PC-9 (cell line): ENCODE measurements at regions not wholly inside any gene's neighbourhood (a gene's known extent, or its start where the extent isn't known, plus 50 kb on each side); places are given as distances from the start of the nearest gene placed in this dataset.

Experiments used
- BruUV-seq: library from RNA; stranded (reverse); fragments of 400-500 nt; replicated peaks from 2 replicates; lab custom pipeline; 2021; lab: Mats Ljungman, UMichigan
- CTCF ChIA-PET: fragments of 300-600 bp; sonication (Branson Sonifier 250); formaldehyde crosslinking; loops from one replicate; lab custom pipeline; 2022; ENCODE audit warnings: antibody characterized with exemption; lab: Charles Lee
- POLR2A ChIA-PET: fragments of 300-600 bp; sonication (Branson Sonifier 250); formaldehyde crosslinking; loops from one replicate; lab custom pipeline; 2022; ENCODE audit warnings: antibody characterized with exemption; ENCODE audit not compliant: unreplicated experiment; lab: Charles Lee
- DNase-seq, 2 experiments: peaks; one replicate each; pipeline versions ENCODE4 v3.0.0 to v3.0.0-alpha.2; 2015 to 2022; ENCODE audit warnings: mixed read lengths in 1 of 2
- H2AFZ ChIP-seq: fragments of 200-600 bp; sonication (generic); 2 replicates; pipeline ENCODE4 v1.8.1; 2017; ENCODE audit warnings: antibody characterized with exemption
- H3F3A ChIP-seq: fragments of 200-600 bp; sonication (generic); 2 replicates; pipeline ENCODE4 v1.8.1; 2017; ENCODE audit warnings: antibody characterized with exemption, mild to moderate bottlenecking, low read depth; ENCODE audit not compliant: insufficient read depth
- H3K27ac ChIP-seq: fragments of 200-600 bp; sonication (generic); 2 replicates; pipeline ENCODE4 v1.6.1; 2016; ENCODE audit warnings: mixed run types
- H3K27me3 ChIP-seq: fragments of 200-600 bp; sonication (generic); 2 replicates; pipeline ENCODE4 v1.6.1; 2016; ENCODE audit warnings: low read depth, mixed run types; ENCODE audit not compliant: insufficient read depth
- H3K36me3 ChIP-seq: fragments of 200-600 bp; sonication (generic); 2 replicates; pipeline ENCODE4 v1.6.1; 2016; ENCODE audit warnings: low read depth, mixed run types
- H3K4me1 ChIP-seq: fragments of 200-600 bp; sonication (generic); replicated peaks from 2 replicates; pipeline ENCODE4 v1.6.1; 2016; ENCODE audit warnings: mixed run types; ENCODE audit not compliant: insufficient read depth
- H3K4me2 ChIP-seq: fragments of 200-600 bp; sonication (generic); 2 replicates; pipeline ENCODE4 v1.6.1; 2017; ENCODE audit warnings: mixed run types
- H3K4me3 ChIP-seq: fragments of 200-600 bp; sonication (generic); 2 replicates; pipeline ENCODE4 v1.6.1; 2016; ENCODE audit warnings: mixed run types
- H3K79me2 ChIP-seq: fragments of 200-600 bp; sonication (generic); 2 replicates; pipeline ENCODE4 v1.6.1; 2017; ENCODE audit warnings: low read depth, mixed run types
- H3K9me2 ChIP-seq: fragments of 200-600 bp; sonication (generic); 2 replicates; pipeline ENCODE4 v1.8.1; 2017; ENCODE audit warnings: mild to moderate bottlenecking; ENCODE audit not compliant: insufficient read depth
- H3K9me3 ChIP-seq: fragments of 200-600 bp; sonication (generic); 2 replicates; pipeline ENCODE4 v1.8.1; 2016; ENCODE audit warnings: low read depth; ENCODE audit not compliant: insufficient read depth
- H4K20me1 ChIP-seq: fragments of 200-600 bp; sonication (generic); 2 replicates; pipeline ENCODE4 v1.8.1; 2017; ENCODE audit not compliant: insufficient read depth
- EZH2 ChIP-seq: fragments of 200-600 bp; sonication (generic); IDR thresholded peaks from 2 replicates; pipeline ENCODE4 v1.8.0; 2017; ENCODE audit warnings: antibody characterized with exemption, low read depth
- intact Hi-C: fragments of 100-400 bp; cut with micrococcal nuclease; formaldehyde crosslinking; loops from one replicate; pipeline ENCODE4 v1.10.0; 2022; ENCODE audit not compliant: unreplicated experiment
- TF ChIP-seq, protein P1 (sequence below): fragments of 200-600 bp; sonication (generic); conservative IDR thresholded peaks from 2 replicates; pipeline ENCODE4 v1.6.1; 2017; ENCODE audit warnings: mixed run types, antibody characterized with exemption, mild to moderate bottlenecking, moderate library complexity

DNA sequence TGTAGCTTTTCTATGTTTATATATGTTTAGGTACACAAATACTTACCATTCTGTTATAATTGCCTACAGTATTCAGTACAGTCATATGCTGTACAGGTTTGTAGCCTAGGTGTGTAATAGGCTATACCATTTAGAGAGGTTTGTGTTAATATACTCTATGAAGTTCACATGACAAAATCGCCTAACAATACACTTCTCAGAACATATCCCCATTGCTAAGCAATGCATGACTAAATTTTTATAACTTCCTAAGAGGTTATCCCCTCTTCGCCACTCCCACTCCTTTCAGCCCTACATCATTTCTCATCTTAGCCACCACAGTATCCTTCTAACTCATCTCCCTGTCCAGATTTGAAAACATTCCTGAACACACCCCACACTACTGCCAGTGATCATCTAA is 83.7 kb upstream of the ZCCHC13 start:
- no peak for TF ChIP-seq EZH2
- TF ChIP-seq, protein P1, sequence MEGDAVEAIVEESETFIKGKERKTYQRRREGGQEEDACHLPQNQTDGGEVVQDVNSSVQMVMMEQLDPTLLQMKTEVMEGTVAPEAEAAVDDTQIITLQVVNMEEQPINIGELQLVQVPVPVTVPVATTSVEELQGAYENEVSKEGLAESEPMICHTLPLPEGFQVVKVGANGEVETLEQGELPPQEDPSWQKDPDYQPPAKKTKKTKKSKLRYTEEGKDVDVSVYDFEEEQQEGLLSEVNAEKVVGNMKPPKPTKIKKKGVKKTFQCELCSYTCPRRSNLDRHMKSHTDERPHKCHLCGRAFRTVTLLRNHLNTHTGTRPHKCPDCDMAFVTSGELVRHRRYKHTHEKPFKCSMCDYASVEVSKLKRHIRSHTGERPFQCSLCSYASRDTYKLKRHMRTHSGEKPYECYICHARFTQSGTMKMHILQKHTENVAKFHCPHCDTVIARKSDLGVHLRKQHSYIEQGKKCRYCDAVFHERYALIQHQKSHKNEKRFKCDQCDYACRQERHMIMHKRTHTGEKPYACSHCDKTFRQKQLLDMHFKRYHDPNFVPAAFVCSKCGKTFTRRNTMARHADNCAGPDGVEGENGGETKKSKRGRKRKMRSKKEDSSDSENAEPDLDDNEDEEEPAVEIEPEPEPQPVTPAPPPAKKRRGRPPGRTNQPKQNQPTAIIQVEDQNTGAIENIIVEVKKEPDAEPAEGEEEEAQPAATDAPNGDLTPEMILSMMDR, result no peak
- ChIA-PET POLR2A (no interaction called here), CTCF (no interaction called here)
- Histone ChIP-seq H3K4me1 (no peaks in the 10 kb centered on the region), H3K4me2 (no peak overlapping the region), H3K9me3 (no peaks in the 10 kb centered on the region), H3K79me2 (no peaks in the 10 kb centered on the region), H3K27ac (no peak overlapping the region), H4K20me1 (no peaks in the 10 kb centered on the region), H3K9me2 (no peaks in the 10 kb centered on the region), H3K36me3 (no peaks in the 10 kb centered on the region; the same call in 1 of the 2 replicates), H2AFZ (no peak overlapping the region), H3K4me3 (no peak overlapping the region), H3K27me3 (no peaks in the 10 kb centered on the region), H3F3A (no peaks in the 10 kb centered on the region)
- no peak for DNase-seq
- intact Hi-C loops, result no loop called here
- BruUV-seq, result no TSS peak

DNA sequence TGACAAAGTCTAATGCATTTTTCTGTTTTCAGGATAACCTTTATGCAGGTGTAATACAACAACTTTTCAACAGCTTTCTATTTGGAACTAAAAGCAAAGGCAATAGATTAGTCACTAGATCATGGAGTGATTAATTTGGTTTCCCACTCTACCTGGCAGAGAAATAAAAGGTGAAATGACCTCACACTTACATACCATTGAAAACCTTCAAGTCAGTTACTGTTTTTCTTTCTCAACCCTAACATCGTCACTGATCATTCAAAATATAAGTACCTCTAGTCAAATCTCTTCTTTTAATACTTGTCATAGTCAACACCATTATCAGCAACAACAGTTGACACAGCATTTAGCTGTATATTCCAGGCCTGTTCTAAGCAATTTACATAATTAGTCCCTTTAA is 85.1 kb upstream of the ZCCHC13 start:
- DNase-seq, result no peak
- BruUV-seq, result no TSS peak
- no peaks in the 10 kb centered on the region for H3K9me3 ChIP-seq
- no peak for TF ChIP-seq EZH2
- TF ChIP-seq, protein P1, result no peak
- H4K20me1 ChIP-seq, result no peaks in the 10 kb centered on the region
- H3K9me2 ChIP-seq, result no peaks in the 10 kb centered on the region
- no peaks in the 10 kb centered on the region for H3K4me1 ChIP-seq
- intact Hi-C loops, result no loop called here
- no peak overlapping the region for H2AFZ ChIP-seq
- ChIA-PET POLR2A (no interaction called here), CTCF (no interaction called here)
- no peaks in the 10 kb centered on the region for H3K79me2 ChIP-seq
- no peak overlapping the region for H3K4me3 ChIP-seq
- no peak overlapping the region for H3K4me2 ChIP-seq
- no peaks in the 10 kb centered on the region for H3F3A ChIP-seq
- no peak overlapping the region for H3K27ac ChIP-seq
- no peaks in the 10 kb centered on the region for H3K27me3 ChIP-seq
- H3K36me3 ChIP-seq, result no peaks in the 10 kb centered on the region

DNA sequence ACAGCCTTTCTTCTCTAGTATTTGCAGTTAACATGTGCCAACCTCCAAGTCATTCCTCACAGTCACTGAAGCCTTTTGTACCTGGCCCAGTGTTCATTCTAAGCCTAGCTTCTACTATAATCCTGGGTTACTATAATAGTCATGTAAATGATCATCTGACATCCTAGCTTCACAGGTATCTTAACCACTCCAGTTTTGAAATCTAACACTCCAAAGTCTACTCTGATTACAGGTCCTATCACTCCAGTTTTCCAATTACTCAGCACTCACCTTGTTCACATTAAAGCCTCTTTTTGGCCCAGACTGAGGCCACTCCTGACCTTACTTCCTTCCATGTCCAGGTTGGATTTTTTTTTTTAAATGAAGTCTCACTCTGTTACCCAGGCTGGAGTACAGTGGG is 87.6 kb upstream of the ZCCHC13 start:
- BruUV-seq, result no TSS peak
- no peaks in the 10 kb centered on the region for H3K9me2 ChIP-seq
- H3K27me3 ChIP-seq, result no peaks in the 10 kb centered on the region
- no peaks in the 10 kb centered on the region for H3K36me3 ChIP-seq
- no peak for DNase-seq
- no peaks in the 10 kb centered on the region for H3K79me2 ChIP-seq
- H3K9me3 ChIP-seq, result no peaks in the 10 kb centered on the region
- no peak overlapping the region for H3K27ac ChIP-seq
- no peaks in the 10 kb centered on the region for H3F3A ChIP-seq
- POLR2A ChIA-PET, result no interaction called here
- no peak overlapping the region for H3K4me2 ChIP-seq
- CTCF ChIA-PET, result no interaction called here
- TF ChIP-seq, protein P1, result no peak
- no peak for TF ChIP-seq EZH2
- H3K4me3 ChIP-seq, result no peak overlapping the region
- intact Hi-C loops, result no loop called here
- H2AFZ ChIP-seq, result no peak overlapping the region
- no peaks in the 10 kb centered on the region for H3K4me1 ChIP-seq
- no peaks in the 10 kb centered on the region for H4K20me1 ChIP-seq
